Stimulated activated CD8-positive, alpha-beta memory T cell treated with anti-CD3 and anti-CD28 coated beads, Interleukin-7, amount 100 ng/mL, for 4 hours (primary cell): ENCODE measurements at regions not wholly inside any gene's neighbourhood (a gene's known extent, or its start where the extent isn't known, plus 50 kb on each side); places are given as distances from the start of the nearest gene placed in this dataset.

Experiments used
- DNase-seq, 2 donors: peaks; one replicate each; pipeline ENCODE4 v3.0.0-alpha.2; 2020; ENCODE audit warnings: low read depth in 2 of 2

DNA sequence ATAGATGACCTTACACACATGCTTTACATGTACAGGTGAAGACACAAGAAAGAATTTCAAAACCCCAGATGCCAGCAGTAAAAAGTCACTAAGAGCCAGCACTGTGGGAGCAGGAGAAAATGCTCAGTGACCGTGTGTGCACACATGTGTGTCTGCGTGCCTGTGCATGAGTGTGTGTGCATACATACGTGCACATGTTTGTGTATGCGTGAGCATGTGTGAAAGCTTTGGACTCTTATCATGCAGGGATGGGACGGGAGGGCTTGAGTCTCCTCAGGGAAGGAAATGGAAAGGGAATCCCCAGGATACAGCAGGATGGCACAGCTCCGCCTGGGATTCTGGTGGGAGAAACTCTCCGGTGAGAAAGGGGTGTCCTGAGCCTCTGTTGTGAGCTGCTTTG lies 121.5 kb upstream of the B3GAT1 start:
- DNase-seq = no peak

DNA sequence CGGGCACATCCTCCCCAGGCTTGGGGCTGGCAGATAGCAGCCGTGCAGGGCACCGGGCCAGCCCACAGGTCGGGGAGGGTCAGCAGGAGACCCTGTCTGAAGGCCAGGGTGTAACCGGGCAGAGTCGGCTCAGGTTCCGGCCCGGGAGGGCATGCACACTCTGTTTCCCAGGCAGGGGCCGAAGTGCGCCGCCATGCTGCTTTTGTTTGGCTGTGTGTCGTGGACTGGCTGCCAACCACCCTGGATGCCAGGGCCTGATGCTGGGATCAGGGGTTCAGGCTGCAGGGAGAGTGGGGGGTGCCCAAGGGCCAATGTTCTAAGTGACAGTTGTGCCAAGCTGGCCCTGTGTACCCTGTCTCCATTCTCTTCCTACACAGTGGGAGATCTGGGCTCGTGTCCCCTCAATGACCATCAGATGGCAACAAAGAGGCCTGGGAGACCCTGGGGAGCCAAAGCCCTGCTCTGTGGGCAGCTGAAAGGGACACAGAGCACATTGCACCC lies 120.9 kb upstream of the B3GAT1 start:
- no peak for DNase-seq

DNA sequence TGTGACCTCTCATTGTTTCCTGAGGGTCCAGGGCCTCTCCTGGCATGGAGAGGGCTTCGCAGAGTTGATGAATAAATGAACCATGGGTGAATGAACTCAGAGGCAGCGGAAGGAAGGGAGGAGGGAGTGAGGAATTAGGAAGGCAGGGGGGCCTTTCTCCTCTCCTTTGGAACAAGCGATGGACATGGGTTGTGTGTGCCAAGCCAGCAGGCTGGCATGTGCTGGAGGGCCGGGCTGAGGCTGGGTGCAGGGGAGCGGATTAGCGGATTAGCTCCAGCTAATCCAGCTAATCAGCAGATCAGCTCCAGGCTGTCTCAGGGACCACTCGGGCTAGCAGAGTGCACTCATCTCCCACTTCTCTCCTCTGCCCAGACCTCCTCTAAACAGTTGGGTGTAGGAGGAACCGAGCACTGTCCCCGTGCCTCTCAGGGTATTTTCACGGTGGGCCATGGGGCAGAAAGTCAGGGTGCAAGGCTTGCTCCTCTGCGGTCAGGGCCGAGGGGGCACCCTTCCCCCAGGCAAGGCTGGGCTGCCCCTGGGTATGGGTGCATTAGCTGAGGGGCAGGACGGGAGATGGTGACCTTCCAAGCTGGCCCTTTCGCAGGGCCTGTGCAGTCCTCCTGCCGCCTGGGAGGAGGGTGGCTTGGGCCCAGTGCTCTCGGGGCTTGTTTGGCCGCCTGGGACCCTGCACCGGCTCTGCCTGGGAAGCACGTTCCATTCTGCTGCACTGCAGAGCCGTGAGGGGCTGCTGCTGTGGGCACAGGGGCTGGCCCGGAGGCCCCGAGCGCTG lies 120.3 kb upstream of the B3GAT1 start:
- DNase-seq = no peak

DNA sequence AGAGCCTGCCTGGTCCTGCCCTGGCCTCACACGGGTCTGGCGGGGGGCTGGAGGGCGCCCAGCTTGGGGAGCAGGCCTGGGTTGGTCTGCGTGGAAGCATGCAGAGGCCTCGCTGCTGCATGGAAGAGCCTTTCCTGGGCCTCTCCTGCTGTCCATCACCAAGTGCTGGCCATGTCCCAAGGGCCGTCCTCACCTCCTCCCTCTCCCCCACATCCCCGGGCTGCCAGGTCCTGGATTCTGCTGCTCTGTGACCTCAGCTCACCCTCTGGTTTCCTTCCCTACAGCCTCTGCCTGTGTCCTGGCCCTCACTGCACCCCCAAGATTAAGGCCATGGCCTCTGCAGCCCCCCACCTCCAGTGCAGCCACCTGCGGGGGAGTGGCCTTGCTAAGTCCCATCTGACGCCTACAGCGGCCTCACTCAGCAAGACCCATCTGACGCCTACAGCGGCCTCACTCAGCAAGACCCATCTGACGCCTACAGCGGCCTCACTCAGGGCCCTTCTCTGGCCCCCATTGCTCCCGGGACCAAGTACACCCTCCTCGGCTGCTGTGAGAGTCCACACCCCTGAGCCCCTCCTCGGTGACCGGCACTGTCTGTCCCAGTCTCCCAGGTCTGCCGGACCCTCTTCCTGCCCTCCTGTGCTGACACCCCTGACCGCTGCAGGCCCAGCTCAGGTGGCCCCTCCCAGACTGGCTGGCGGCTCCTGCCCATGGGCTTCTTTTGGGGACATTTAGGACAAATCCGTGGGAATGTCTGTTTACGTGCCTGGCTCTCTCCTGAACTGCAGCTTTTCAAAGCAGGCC lies 119.5 kb upstream of the B3GAT1 start:
- no peak for DNase-seq

DNA sequence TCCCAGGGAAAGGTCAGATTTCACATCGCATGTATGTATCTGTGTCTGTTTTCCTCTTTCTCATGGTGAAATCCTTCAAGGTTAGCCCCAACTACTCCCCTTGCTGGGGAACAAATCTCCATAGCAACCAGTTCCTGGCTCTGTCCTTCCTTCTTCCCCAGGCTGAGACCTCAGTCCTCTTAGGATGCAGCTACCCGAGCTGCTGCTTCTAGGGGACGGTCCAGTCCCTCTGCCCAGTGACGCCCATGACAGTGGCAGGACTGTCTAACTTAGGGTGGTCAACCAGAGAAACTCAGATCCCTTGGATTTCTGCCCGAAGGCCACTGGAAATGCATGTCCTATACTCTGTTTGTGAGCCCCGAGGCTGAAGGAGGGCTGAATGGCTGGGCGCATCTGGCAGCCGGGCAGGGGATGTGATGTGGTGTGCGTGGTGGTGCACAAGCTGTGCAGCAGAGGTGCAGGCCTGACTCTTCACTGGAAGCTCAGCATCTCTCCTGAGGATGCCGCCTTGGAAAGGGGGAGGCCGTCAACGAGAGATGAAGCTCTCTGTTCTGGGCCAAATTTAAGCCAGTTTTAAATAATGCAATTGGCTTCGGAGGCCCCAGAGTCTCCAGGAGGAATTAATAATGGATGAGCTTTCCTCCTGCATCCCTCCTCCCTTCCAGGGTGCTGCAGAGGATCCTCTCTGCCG lies 118.7 kb upstream of the B3GAT1 start:
- DNase-seq = no peak

DNA sequence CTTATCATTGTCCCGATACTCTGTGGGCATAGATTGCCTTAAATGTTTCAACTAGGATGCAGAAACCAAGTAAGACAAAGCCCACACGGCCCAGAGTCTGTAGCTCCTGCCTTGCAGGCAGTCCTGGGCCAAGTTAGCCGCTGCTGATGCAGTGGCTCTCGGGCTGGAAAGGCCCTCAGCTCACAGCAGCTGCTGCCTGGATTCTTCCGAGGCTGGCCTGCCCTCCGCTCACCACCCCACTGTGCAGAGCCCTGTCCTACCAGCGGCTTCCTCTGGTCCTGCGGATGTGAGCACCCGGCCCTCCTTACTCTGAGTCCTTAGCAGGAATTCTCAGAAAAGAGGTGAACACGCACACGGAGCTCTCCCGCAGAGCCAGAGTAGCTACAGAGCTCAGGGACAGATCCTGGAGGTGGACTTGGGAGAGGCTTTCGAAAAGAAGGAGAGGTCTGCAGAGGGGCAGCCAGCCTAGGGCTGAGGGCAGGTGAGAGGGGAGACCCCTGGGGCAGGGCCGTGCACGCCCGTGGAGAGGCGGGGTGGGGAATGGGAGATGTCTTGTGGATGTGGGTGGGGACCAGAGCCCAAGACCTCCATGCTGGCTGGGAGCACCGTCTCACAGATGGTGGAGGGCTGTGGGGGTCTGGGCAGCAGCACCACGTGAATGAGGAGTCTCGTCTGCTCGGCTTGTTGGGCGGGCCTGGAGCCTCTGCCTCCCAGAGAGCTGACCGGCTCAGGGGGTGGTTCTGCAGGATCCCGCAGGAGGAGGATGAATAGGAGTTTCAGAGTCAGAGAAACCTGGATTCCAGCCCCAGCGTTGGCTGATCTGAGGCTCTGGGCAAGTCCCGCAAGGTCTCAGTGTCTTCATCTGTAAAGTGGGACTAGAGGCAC lies 117.4 kb upstream of the B3GAT1 start:
- no peak for DNase-seq

DNA sequence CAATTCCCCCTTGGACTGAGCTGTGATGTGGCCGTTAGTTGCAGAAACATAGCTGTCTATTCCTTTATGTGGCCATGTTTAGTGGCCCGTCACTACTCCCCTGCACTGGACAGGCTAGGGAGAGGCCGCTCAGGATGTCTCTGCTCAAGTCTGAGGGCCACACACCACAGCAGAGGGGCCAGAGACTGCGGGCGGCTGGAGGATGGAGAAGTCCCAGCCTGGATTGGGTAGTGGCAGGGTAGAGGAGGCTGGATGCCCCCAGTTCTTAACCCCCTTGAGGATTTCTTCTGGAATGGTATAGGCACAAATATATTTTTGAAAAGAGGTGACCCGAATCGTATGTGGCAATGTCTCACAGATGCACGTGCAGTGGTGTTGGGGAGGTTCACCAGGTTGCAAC lies 116.4 kb upstream of the B3GAT1 start:
- DNase-seq = no peak

DNA sequence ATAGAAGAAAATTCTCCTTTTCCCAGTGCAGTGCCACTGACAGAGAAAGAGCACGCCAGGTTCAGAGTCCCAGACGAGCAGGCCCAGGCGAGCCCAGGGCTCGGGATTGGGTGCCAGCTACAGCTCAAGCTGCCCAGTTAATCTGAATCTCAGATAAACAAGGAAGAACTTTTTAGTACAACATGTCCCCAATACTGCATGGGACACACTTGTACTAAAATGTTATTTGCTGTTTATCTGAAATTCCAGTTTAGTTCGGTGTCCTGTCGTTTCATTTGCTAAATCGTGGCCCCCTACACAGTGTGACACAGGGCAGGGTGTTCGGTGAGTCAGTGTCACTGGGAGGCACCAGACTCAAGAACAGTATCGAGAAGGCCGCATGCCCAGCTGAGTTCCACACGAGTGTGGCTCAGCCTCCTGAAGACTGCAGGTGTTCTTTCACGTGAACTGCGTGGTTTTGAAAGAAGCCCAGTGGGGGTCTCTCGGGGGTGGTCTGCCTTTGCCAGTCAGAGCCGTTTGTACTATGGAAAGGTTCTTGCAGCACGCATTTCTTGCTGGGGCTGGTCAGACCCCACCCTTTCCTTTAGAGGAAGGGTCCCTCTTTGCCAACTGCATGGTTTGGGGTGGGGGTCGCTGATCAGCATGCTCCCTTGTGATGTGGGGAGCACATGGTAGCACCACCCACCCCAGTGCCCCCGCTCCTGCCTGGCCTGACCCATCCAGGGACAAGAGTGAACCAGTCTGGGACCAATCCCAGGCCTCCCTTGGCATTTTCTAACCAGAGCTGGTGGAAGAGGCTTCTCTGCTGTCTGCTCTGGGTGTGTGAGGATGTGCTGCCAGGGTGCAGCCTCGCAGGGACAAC lies 115.6 kb upstream of the B3GAT1 start:
- no peak for DNase-seq

DNA sequence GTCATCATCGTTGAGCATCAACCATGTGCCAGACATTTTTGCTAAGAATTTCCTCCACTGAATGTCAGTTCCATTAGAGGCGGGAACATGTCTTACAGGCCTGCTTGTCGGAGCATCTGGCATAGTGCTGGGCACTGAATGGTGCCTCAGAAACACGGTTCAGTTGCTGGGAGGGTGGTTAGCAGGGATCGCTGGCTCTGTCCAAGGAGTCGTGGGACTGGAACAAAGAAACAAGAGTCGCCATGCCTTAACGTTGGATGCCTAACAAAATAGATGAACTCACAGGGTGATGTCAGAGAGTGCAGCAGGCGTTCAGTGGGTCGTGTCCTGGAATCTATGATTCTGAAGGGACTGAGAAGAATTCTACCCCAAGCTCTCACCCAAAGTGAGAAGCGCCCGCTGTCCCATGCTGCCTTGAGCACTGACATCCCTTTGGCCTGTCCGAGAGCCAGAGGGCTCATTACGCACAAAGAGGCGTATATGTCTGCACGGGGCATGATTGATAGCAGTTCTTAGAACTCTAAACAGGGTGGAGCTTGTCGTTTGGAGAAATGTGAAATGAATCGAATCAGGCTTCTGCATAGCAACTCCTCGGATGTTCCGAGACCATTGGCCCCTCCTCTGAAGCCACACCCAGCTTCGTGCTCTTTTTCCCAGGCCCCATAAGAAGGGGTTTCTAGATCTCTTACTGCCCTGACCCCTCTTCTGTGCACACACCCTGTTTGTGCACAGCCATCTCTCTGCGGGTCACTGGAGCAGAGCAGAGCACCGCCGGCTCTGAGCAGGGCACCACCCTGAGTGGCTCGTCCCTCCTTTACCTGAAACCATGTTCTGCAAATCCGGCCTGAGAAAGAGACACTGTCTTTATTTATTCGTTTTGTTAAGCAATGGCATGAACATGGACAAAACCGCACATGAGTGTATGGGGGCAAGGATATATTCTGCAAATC lies 113.1 kb upstream of the B3GAT1 start:
- DNase-seq = no peak

DNA sequence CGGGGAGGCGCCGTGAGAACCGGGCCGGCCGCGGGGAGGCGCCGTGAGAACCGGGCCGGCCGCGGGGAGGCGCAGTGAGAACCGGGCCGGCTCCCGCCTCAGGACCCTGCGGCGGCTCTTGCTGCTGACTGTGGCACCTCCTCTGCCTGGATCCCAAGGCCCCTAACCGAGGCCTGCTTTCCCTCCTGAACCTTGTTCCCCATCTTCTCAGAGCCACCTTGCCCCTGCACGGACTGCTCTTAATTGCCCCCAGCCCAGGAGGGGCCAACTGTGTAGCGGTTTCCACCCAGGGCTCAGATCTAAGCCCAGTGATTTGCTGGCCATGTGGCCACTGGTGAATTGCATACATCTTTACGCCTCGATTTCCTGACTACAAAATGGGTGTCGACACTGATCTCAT lies 112.2 kb upstream of the B3GAT1 start:
- no peak for DNase-seq

DNA sequence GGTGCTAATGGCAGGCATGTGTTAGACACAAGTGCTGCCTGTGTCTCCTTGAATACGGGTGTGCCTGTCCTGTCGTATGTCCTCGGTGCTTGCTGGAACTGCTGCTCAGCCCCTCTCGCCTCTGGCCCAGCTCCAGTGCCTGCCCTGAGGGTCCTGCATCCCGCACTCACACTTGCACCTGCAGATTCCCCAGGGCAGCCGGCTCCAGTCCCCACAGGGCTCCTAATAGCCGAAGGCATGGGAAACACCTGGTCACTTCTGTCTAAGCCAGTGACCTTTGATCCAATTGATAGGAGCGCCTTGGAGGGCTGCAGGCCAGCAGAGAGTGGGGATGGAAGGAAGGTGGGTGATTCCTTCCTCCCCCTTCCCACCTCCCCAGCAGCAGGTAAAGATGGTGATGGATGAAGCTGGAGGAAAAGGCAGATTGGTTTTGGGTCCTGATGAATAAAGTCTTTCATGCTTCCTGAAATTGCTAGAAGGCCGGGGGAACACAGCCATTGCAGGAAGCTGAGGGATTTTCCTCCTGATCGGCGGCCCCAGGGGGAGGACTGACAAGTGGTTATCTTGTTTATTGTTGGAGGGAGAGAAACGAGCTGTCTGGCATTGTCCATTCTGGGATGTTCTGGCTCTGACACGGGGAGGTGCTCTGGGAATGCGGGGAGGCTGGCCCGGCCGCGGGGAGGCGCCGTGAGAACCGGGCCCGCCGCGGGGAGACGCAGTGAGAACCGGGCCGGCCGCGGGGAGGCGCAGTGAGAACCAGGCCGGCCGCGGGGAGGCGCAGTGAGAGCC lies 110.9 kb upstream of the B3GAT1 start:
- DNase-seq = no peak

DNA sequence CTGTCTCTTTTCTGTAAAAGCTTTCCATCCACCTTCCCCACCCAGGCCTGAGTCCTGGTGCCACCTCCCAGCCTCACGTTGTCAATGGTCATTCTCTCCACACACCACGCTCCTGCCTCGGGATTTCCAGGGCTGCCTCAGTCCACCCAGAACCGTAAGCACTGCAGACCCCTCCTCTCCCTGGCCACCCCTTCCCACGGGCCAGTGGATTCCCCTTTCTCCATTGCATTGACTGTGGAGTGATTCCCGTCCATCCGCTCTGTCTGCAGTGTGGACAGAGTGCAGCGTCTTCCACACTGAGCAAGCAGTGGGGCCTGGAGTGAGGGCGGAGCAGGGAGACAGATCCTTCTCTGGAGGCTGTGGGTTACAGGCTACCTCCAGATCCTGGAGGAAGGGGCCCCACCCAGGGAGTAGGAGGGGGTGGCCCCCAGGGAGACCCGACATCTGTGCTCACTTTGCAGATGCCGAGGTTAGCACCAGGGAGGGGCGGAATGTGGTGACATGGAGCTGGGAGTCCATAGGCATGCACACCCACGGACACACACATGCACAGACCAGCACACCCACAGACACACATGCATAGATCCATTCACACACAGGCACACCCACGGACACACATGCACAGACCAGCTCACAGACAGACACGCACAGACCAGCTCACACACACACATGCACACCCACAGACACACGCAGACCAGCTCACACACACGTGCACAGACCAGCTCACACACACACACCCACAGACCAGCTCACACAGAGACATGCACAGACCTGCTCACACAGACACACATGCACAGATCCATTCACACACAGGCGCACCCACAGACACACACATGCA lies 109.6 kb upstream of the B3GAT1 start:
- DNase-seq = no peak

DNA sequence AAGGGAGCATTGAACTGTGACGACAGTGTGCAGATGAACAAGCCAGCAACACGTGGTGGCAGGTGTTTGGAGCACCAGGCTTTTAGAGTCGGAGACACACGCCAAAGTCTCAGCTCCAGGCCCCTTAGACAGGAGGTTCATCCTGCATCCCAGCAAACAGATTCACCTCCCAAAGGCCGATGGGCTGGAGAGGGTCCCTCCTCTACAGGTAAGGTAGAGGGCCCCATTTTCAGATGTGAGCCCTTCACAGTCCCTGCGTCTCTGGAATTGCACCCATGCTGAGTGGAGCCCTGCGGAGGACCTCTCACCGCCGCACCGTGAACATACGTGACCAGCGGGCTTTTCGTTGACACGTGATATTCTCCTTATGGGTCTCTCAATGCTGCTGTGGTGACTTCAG lies 109.0 kb upstream of the B3GAT1 start:
- no peak for DNase-seq

DNA sequence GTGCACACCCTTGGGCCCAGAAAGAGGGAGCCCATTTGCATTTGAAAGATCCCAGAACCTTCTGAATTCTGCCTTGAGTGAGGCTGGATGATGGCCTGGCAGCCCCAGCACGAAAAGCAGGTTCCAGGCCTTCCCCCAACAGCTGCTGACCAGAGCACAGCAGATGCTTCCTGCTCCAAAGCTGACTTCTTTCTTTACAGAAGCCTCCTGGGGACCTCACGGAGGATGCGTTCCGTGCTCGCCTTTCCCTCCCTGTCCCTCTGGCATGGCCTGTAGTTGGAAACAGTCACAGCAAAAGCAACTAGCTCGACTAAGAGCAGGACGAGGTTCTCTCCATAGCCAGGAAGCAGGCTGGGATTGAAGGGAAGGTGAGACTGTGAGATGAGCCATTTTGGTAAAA lies 107.7 kb upstream of the B3GAT1 start:
- DNase-seq = no peak

DNA sequence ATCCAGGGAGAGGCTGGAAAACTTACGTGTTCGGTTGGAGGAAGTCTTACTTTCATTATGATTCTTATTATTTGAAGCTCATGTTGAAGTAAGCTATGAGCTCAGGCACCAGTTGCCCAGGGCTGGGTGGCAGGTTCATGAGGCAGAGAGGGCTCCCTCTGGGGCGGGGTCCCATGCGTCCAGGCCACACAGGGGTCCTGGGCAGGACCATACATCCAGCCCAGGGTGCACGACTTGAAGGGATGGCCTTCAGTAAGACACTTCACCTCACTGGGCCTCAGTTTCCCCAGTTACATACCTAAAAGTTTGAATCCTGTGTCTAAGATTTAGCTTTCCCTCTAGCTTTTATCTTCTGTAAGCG lies 107.3 kb upstream of the B3GAT1 start:
- no peak for DNase-seq

DNA sequence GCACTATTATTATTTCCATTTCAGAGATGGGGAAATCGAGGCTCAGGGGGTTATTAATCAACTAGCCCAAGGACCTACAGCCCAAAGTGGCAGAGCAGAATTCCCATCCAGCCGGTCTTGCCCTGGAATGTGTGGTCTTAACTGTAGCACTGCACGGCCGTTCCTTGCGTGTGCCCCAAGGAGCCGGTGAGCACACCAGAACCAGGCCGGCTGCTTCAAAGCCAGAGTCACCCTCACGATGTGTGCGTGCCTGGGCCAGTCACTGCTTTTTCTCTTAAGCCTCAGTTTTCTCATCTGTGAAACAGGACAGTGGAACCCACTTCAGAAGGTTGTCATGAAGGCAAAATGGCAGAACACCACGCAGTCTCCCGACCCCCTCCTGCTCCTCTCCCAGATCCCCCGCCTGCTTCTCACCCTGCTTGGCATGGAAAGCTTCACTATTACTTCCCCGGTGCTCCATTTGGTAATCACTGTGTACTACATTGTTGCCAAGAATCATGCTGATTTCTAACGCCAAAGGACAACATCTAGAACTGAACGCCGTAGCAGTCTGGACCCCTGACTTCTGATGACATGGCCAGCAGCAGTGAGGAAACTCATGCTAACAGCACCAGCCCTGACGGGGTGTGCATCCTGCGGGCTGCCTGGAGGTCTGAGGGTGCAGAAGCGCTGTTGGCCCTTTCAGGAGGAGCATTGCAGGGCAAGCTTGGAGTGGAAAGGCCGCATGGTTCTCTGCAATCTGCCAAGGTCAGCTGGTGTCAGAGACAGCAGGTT lies 106.8 kb upstream of the B3GAT1 start:
- DNase-seq = no peak
